ENCODE measurements at regions not wholly inside any gene's neighbourhood (a gene's known extent, or its start where the extent isn't known, plus 50 kb on each side); places are given as distances from the start of the nearest gene placed in this dataset.

- DNase-seq, result no peak
- Histone ChIP-seq H3K36me3 (ENCODE audit: low read depth) (no peaks in the 10 kb centered on the region), H3K27ac (no peak overlapping the region), H3K27me3 (ENCODE audit: insufficient read depth, low read depth) (no peaks in the 10 kb centered on the region), H3F3A (ENCODE audit: insufficient read depth, low read depth) (no peaks in the 10 kb centered on the region), H3K4me1 (replicated peaks; ENCODE audit: insufficient read depth) (no peaks in the 10 kb centered on the region), H3K79me2 (ENCODE audit: low read depth) (no peaks in the 10 kb centered on the region), H4K20me1 (ENCODE audit: insufficient read depth) (no peaks in the 10 kb centered on the region), H3K9me3 (ENCODE audit: insufficient read depth, low read depth) (no peaks in the 10 kb centered on the region), H2AFZ (no peak overlapping the region), H3K4me3 (no peak overlapping the region), H3K4me2 (no peak overlapping the region), H3K9me2 (ENCODE audit: insufficient read depth) (no peaks in the 10 kb centered on the region)
- BruUV-seq (replicated peaks), result no TSS peak
- no peak for TF ChIP-seq EZH2 (IDR thresholded peaks at IDR 0.05; ENCODE audit: low read depth)
- no peak for TF ChIP-seq CTCF (conservative IDR thresholded peaks at IDR 0.05)
- ChIA-PET POLR2A (ENCODE audit: unreplicated experiment) (no interaction called here), CTCF (no interaction called here)
- intact Hi-C loops (cut with micrococcal nuclease; ENCODE audit: unreplicated experiment), result no loop called here
These were observed 85.3 kb upstream of the ACVR2A start for GRCh38 chr2:147759536-147759935.

GRCh38 chr2:147758821-147759220, 86.0 kb upstream of the ACVR2A start:
- TF ChIP-seq CTCF (conservative IDR thresholded peaks at IDR 0.05) (no peak), EZH2 (IDR thresholded peaks at IDR 0.05; ENCODE audit: low read depth) (no peak)
- H3K9me3 ChIP-seq (ENCODE audit: insufficient read depth, low read depth), result no peaks in the 10 kb centered on the region
- no TSS peak for BruUV-seq (replicated peaks)
- no peak overlapping the region for H3K27ac ChIP-seq
- H4K20me1 ChIP-seq (ENCODE audit: insufficient read depth), result no peaks in the 10 kb centered on the region
- ChIA-PET CTCF (no interaction called here), POLR2A (ENCODE audit: unreplicated experiment) (no interaction called here)
- no peaks in the 10 kb centered on the region for H3K9me2 ChIP-seq (ENCODE audit: insufficient read depth)
- H3K36me3 ChIP-seq (ENCODE audit: low read depth), result no peaks in the 10 kb centered on the region
- H3K4me3 ChIP-seq, result no peak overlapping the region
- intact Hi-C loops (cut with micrococcal nuclease; ENCODE audit: unreplicated experiment), result no loop called here
- no peaks in the 10 kb centered on the region for H3K79me2 ChIP-seq (ENCODE audit: low read depth)
- H3K4me1 ChIP-seq (replicated peaks; ENCODE audit: insufficient read depth), result no peaks in the 10 kb centered on the region
- no peak overlapping the region for H3K4me2 ChIP-seq
- no peaks in the 10 kb centered on the region for H3F3A ChIP-seq (ENCODE audit: insufficient read depth, low read depth)
- no peak overlapping the region for H2AFZ ChIP-seq
- no peaks in the 10 kb centered on the region for H3K27me3 ChIP-seq (ENCODE audit: insufficient read depth, low read depth)
- DNase-seq, result no peak

DNA sequence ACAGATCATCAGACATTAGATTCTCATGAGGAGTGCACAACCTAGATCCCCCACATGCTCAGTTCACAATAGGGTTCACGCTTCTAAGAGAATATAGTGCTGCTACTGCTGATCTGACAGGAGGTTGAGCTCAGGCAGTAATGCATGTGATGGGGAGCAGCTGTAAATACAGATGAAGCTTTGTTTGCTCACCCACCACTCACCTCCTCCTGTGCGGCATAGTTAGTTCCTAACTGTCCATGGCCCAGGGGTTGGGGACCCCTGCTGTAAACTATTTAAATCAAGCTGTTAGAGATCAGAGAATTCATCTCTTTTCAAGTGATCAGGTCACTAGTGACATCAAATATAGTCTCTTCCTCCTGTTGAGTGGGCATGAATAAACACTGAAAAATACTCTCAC, 88.8 kb upstream of the ACVR2A start:
- H3K4me3 ChIP-seq, result no peak overlapping the region
- no peaks in the 10 kb centered on the region for H3K79me2 ChIP-seq (ENCODE audit: low read depth)
- H2AFZ ChIP-seq, result no peak overlapping the region
- H3K4me2 ChIP-seq, result no peak overlapping the region
- H3K9me2 ChIP-seq (ENCODE audit: insufficient read depth), result no peaks in the 10 kb centered on the region
- no peaks in the 10 kb centered on the region for H3K36me3 ChIP-seq (ENCODE audit: low read depth)
- no peak overlapping the region for H3K27ac ChIP-seq
- intact Hi-C loops (cut with micrococcal nuclease; ENCODE audit: unreplicated experiment), result no loop called here
- H4K20me1 ChIP-seq (ENCODE audit: insufficient read depth), result no peaks in the 10 kb centered on the region
- DNase-seq, result no peak
- BruUV-seq (replicated peaks), result no TSS peak
- H3K27me3 ChIP-seq (ENCODE audit: insufficient read depth, low read depth), result no peaks in the 10 kb centered on the region
- TF ChIP-seq EZH2 (IDR thresholded peaks at IDR 0.05; ENCODE audit: low read depth), result no peak
- no peak for TF ChIP-seq CTCF (conservative IDR thresholded peaks at IDR 0.05)
- ChIA-PET POLR2A (ENCODE audit: unreplicated experiment) (no interaction called here), CTCF (no interaction called here)
- no peaks in the 10 kb centered on the region for H3K9me3 ChIP-seq (ENCODE audit: insufficient read depth, low read depth)
- no peaks in the 10 kb centered on the region for H3K4me1 ChIP-seq (replicated peaks; ENCODE audit: insufficient read depth)
- H3F3A ChIP-seq (ENCODE audit: insufficient read depth, low read depth), result no peaks in the 10 kb centered on the region
